NOMO-1 (cell line): ENCODE measurements at regions not wholly inside any gene's neighbourhood (a gene's known extent, or its start where the extent isn't known, plus 50 kb on each side); places are given as distances from the start of the nearest gene placed in this dataset.

ENCODE experiments used
- DNase-seq, 2 experiments: peaks; one replicate each; lab custom pipeline; 2025; ENCODE audit not compliant: unreplicated experiment in 2 of 2; lab: John Stamatoyannopoulos, UW

GRCh38 chr7:25850735-25851134, 301.3 kb upstream of the NFE2L3 start:
- DNase-seq: no peak

DNA sequence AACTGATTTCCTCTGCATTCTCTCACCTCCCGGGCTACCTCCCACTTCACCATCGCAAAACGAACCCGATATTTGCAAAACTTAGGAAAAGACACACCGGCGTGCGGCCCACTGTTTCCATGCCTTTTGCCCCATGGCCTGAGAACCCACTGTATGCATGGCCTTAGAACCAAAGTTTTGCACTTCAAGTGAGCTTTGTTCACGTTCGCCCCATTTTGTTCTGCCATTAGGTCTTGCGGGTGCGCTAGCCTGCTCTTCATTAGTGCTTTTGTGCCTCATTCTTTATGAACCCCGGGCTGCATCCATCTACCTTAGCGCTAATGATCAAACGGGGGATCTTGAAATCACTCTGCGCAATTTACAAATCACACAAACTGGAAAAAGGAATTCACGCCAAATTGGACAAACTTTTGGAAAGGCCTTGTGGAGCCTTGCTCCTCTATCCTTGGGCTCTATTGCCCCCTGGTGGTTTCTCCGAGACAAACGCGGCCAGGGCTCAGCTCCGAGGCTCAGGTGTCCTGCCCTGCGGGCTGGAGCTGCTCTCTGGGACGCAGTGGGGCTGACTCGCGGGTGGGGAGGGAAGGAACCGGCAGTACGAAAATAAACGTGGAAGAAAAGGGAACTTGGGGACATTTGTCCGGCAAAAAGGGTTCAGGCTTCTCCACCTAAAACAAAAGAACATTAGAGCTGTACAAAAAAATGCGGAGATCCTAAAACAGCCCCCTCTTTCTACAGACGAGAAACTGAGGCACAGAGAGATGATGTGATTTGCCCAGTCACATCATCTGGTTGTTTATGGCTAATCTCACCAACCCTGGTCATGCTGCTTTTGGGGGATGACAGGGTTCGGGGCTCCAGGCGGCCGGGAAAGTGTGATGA, 300.4 kb upstream of the NFE2L3 start:
- DNase-seq: peak; percentile 56 to 66

DNA sequence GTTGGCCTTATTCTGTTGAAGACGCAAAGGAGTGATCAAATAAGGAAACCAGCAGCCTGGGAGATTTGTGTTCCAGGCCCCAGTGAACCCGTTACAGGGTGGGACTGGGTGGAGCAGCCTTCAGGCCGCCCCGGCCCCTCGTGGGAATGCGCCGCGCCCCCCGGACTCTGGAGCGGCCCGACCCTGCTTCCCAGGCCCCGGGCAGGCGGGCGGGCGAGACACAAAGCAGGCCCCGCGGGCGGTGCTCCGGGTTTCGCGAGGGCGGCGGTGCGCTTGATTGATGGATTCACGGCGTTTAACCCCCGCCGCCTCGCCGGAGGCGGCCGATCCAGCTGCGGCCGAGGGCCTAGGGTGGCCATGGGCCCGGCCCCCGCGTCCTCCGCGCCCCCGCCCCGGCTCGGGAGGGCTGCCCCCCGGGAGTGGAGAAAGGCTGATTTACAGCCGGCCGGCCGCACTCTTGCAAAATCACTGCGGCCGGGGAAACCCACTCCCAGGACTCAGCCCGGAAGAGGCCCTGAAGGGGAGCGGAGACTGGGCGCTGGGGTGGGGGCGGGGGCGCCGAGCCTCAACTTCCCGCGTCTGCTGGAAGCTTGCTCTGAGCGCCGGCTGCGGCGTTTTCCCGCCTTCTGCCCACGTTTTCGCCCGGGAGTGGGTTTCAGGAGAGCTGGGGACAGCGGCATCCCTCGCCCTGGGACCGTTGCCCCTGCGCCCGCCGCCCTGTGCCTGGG, 299.6 kb upstream of the NFE2L3 start:
- DNase-seq: no peak

DNA sequence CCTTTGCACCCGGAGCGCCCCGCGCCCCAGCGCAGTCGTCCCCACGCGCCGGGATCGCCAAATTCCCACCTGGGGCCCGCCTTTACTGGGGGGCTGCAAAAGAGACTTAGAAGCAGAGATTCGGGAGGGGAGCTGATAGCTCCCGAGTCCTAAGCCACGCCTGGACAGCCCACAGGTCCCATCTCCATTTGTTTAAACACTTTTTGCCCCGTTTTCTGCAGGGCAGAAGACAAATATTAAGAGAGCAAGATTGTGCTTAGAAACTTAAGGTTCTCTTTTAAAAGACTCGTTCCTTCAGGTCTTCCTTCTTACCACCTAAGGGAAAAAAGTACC, 299.1 kb upstream of the NFE2L3 start:
- DNase-seq: no peak

GRCh38 chr7:25853314-25853713, 298.7 kb upstream of the NFE2L3 start:
- DNase-seq: no peak

DNA sequence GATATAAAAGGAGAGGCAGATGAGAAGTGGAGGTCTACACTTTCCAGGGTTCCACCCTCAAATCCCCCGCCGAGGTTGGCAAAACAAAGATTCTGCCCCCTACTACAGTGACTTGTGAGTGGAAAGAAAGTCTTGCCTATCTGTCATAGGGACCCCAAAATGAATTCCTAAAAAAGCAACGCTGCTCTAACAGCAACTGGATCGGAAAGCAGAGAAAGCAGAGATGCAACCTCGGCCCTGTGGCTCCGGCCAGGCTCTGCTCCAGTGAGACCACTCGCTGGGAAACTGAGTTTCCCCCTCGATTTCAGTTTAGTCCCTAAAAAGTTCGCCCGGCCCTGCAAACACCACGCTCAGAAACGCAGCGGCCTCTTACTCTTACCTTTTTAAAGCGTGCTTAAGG, 297.9 kb upstream of the NFE2L3 start:
- no peak for DNase-seq

DNA sequence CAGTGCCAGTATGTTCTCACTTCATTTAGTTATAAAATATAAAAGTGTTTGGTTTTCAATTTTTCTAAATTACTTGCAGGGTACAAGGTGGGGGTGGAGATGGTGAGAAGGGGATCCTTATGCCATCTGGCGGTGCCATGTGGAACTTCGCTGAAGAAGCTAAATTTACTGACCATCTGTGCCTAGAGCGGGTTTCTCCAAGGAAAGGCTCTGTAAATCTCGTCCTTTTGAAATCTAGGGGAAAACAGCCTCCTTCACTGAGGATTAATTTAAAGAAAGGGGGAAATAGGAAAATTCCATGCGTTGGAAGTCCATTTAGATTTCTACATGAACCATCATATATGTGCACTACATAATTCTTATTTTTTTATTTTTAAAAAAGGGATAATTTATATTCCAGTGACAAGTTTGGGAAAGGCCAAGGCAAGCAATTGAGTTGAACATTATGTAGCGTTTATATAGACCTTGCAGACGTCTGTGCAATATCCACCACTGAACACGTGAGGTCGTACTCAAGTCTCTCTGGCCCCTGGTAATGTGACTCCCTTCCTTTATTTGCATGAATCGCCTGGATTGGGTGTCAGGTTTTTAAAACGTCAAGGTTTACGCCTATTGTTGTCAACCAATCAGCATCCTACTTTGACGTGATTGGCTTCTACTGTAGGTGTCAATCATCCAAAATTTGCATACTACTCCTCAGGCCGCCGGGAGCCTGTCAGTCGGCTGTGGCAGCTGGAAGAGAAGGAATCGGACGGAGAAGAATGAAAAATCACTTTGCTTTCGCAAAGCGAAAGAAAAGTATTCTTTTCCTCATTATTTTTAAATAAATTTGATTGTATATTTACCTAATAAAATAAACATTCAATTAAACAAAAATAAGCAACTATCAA, 297.1 kb upstream of the NFE2L3 start:
- peak; percentile 91 to 98 for DNase-seq

DNA sequence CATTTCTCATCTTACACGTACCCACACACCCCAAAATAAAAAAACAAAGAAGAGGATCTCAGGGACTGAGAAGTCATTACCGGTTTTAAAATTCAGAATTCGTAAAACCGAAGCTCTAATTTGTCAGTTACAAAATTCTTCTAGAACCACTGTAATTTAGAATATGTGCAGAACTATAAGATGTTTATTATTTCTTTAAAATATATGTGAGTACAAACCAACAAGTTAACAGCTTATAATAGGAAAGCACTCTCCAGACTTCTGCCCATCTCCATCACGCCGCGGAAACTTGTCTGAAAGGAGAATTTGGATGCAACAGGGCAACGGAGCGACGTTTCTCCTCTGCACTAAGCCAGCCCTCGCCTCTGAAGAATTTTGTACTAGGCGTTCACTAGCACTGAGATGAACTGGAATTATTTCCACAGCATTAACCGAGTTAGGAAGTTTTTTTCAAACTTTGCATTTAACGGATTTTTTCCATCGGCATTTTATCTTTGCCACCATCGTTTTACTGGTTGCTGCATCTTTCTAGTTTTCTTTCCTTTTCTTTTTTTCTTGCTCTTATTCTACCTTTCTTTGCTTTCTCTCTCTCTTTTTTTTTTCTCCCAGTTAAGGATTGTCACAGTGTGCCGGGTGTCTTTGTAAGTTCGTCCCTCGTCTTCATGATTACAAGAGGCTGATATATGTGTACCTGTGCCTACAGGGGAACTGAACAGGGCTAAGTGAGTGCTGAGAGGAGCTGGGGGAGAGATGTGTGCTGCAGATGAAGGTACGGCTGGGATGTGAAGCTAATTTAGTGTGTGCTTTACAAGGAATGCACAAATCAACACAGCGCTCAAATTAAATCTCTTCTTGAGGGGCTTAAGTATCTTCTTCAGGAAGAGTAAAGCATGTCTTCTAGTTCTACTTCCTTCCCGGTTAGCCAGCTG, 295.9 kb upstream of the NFE2L3 start:
- no peak for DNase-seq

DNA sequence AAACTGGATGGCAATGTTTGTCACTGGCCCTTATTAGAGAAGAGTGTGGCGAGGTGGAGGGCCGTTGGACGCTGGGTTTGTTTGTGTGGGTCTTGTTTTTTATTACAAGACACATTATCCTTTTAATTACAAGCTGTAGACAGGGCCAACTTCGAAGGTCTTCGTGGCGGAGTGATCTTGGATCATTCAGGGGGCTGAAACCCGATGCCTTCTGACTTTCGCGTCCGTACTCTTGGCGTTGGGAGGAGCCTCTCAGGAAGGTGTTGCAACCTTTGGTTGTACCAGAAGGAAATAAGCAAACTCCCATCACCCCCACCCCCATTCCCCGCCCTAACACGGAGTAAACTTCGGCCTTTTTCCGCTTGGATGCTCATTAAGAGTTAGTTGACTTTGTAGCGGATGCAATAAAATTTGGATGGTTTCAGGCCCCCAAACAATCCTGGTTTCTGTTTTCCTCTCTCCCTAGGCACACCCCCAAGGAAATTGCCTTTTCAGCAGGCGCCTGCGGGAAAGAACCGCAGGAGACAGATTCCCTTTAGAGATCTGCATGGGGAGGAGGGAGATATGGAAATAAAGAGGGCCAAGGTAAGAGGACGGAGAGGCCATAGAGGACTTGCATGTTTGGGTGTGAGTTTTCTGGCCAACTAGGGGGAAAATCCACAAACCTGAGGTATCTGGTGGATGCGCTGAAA, 294.5 kb upstream of the NFE2L3 start:
- DNase-seq: peak; percentile 72 to 78

DNA sequence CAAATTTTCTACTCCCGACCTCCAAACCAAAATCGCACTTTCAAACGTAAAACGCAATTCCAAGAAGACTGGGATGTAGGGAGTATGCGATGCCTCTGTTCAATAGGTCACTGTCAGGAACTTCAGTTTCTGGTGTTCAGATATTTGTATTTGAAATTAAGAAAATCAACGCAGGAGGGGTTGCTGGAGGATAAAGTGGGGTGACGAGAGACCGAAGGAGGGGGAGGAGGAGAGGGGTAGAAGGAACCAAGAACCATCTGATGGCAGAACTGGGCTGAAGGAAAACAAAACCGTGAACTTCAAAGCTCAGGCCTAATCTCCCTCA, 293.8 kb upstream of the NFE2L3 start:
- DNase-seq: no peak

- no peak for DNase-seq
Measured at GRCh38 chr7:25858525-25859411, 293.2 kb upstream of the NFE2L3 start.

- no peak for DNase-seq
Measured at GRCh38 chr7:25859412-25860274, 292.4 kb upstream of the NFE2L3 start.

DNA sequence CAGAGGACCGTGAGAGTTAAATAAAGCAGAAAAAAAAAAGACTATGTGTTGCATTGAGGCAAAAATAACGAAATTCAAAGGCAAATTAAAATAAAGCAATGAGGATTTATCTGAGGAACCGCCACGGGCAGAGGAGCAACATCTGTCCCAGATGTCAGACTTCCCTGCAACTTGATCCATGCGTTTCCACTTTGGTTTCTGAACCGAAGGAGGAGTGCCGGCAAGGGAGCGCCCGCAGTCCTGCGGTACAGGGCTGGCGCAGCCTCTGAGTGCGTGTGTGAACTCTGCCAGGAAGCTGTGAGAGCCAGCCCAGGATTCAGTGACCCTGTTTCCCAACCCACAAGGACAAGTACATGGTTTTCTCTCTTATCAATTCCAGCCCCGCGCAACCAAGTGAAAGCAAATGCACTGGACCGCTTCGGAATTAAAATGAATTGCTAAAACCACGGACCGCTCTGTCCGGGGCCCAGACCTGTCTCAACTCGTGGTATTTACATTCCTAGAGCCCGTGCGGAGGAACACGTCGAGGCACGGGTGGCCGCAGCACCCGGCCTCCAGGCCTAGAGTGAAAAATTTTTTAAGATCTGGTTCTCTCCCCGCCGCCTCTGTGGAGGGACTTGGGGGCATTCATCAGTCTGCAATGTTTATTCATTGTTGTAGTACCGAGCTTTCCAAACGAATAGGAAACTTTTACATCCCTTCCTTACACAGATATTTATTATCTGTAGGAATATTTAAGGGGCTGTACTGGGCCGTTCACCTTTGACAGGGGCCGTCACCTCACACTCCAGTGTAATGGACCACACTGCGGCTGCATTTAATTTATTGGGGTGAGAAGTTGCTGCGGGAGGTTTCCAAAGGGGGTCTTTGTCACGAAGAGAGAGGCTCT, 291.5 kb upstream of the NFE2L3 start:
- no peak for DNase-seq

- no peak for DNase-seq
Measured at GRCh38 chr7:25861164-25861496, 290.9 kb upstream of the NFE2L3 start.

DNA sequence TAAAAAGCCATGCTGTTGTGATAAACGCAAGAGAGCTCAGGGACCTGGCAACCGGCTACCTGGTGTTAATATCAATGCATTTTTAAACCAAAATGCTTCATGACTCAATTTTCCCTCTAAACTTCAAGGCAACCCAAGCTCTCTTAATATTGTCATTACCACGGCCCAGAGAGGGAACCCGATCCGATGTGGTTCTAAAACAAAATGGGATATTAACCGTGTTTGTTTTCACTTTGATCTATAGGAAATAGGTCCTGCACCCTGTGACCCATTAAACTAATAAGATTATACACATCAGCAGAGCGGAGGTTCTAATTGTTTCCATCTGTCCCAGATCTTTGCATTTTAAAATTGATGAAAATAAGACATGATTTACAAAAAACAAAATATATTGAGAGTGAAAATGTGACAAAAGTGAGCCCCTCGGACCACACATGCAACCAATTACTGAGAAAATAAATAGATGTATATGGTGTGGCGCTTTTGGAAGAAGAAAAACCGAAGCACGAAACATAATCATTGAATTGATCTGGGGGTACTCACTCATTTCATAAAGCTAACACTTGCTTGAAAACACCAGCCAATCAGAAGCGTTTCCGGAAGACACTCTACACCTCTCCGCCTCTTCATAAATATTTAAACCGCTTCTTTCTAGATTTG, 290.3 kb upstream of the NFE2L3 start:
- no peak for DNase-seq

DNA sequence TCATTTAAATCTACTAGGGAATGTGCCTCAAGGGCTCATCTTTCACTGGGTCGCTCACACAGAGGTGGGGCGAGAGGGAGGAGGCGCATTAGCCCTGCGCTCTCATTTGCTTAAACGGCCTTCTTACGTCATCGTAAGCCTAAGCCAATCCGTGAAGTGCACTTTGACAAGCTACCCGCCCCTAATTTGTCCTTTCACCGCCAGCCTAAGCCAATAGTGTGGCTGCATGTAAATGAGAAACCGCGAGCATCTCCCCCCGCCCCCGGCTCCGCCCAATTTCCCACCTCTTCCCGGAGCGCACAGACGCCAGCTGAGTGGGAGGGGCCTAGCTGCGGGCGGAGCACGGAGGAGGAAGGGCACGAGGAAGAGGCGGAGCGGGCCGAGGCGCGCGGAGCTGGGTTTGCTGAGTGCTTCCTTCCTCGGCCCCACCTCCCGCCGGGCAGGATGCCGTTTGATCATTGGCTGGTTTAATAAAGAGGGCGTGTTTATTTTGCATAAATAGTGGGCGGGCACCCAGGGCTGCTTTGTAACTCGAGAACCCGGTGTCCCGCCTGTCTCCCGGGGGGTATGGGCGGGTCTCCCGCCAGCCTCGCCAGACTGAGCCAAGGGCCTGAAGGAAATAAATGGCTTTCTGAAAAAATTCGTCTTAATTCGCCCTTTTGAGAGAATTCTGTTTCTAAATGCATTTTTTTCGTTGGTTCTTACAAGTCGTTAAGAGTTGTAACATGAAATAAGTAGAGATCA, 289.6 kb upstream of the NFE2L3 start:
- peak; percentile 100 for DNase-seq
